ENCODE measurements at regions not wholly inside any gene's neighbourhood (a gene's known extent, or its start where the extent isn't known, plus 50 kb on each side); places are given as distances from the start of the nearest gene placed in this dataset.

DNA sequence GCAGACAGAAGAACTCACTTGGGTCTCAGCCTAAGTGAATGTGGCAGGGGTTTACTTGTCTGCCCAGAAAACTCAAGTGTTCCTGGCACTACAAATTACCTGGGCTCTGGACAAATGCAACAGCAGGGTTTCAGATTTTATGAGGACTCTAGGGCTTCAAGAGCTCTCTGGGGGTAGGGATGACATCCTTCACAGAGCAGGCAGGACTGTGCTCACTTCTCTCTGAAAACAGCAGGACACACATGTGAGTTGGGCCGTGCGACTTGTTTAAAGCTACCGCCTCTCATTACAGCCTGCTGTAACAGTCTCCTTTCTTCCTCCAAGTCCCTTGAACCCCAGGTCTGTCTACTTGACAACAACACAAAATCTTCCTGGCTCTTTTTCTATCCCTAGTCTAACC, 212.6 kb downstream of the EN1 start:
- no peaks in the 10 kb centered on the region for H3K79me2 ChIP-seq (ENCODE audit: low read depth)
- no peak overlapping the region for H2AFZ ChIP-seq (replicated peaks)
- Mint-ChIP-seq H3K4me3 (no peak overlapping the region), H3K27me3 (ENCODE audit: insufficient read depth, low read depth) (peaks cover 9% of the 10 kb centered on the region), H3K36me3 (no peaks in the 10 kb centered on the region), H3K4me1 (peaks cover 22% of the 10 kb centered on the region), H3K9me3 (peaks cover 18% of the 10 kb centered on the region), H3K27ac (no peak overlapping the region)
- H3K9me3 ChIP-seq (ENCODE audit: low read depth) = no peaks in the 10 kb centered on the region
- peaks cover 20% of the 10 kb centered on the region for H3K27me3 ChIP-seq
- no peak overlapping the region for H3K9ac ChIP-seq
- H4K20me1 ChIP-seq (ENCODE audit: low read depth) = no peaks in the 10 kb centered on the region
- no peaks in the 10 kb centered on the region for H3K36me3 ChIP-seq
- H3K4me2 ChIP-seq = no peak overlapping the region
- H3F3A ChIP-seq (ENCODE audit: low read depth) = no peaks in the 10 kb centered on the region
- TF ChIP-seq, protein P1, sequence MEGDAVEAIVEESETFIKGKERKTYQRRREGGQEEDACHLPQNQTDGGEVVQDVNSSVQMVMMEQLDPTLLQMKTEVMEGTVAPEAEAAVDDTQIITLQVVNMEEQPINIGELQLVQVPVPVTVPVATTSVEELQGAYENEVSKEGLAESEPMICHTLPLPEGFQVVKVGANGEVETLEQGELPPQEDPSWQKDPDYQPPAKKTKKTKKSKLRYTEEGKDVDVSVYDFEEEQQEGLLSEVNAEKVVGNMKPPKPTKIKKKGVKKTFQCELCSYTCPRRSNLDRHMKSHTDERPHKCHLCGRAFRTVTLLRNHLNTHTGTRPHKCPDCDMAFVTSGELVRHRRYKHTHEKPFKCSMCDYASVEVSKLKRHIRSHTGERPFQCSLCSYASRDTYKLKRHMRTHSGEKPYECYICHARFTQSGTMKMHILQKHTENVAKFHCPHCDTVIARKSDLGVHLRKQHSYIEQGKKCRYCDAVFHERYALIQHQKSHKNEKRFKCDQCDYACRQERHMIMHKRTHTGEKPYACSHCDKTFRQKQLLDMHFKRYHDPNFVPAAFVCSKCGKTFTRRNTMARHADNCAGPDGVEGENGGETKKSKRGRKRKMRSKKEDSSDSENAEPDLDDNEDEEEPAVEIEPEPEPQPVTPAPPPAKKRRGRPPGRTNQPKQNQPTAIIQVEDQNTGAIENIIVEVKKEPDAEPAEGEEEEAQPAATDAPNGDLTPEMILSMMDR (IDR thresholded peaks at IDR 0.05) = no peak
- TF ChIP-seq EZH2 (IDR thresholded peaks at IDR 0.05) (no peak), EZH2phosphoT487 (IDR thresholded peaks at IDR 0.05) (no peak)
- no peak overlapping the region for H3K27ac ChIP-seq
- H3K4me3 ChIP-seq = no peak overlapping the region
- DNase-seq (ENCODE audit: low spot score) = no peak
- H3K4me1 ChIP-seq = no peaks in the 10 kb centered on the region

GRCh38 chr2:118633371-118634018, 214.0 kb downstream of the EN1 start:
- Mint-ChIP-seq H3K27me3 (ENCODE audit: insufficient read depth, low read depth) (peaks cover 9% of the 10 kb centered on the region), H3K4me3 (peak overlapping the region; percentile 12), H3K36me3 (no peaks in the 10 kb centered on the region), H3K4me1 (peaks cover 22% of the 10 kb centered on the region), H3K27ac (no peak overlapping the region), H3K9me3 (peaks cover 14% of the 10 kb centered on the region)
- H4K20me1 ChIP-seq (ENCODE audit: low read depth) = no peaks in the 10 kb centered on the region
- H3K36me3 ChIP-seq = no peaks in the 10 kb centered on the region
- no peak for DNase-seq (ENCODE audit: low spot score)
- H3K79me2 ChIP-seq (ENCODE audit: low read depth) = no peaks in the 10 kb centered on the region
- H3K27me3 ChIP-seq = peaks cover 15% of the 10 kb centered on the region
- H3K4me1 ChIP-seq = no peaks in the 10 kb centered on the region
- TF ChIP-seq EZH2phosphoT487 (IDR thresholded peaks at IDR 0.05) (no peak), EZH2 (IDR thresholded peaks at IDR 0.05) (no peak)
- TF ChIP-seq, protein P1 (IDR thresholded peaks at IDR 0.05) = no peak
- H3K4me2 ChIP-seq = no peak overlapping the region
- H3K9me3 ChIP-seq (ENCODE audit: low read depth) = no peaks in the 10 kb centered on the region
- H3K27ac ChIP-seq = no peak overlapping the region
- H3K4me3 ChIP-seq = no peak overlapping the region
- H3K9ac ChIP-seq = no peak overlapping the region
- no peak overlapping the region for H2AFZ ChIP-seq (replicated peaks)
- no peaks in the 10 kb centered on the region for H3F3A ChIP-seq (ENCODE audit: low read depth)

DNA sequence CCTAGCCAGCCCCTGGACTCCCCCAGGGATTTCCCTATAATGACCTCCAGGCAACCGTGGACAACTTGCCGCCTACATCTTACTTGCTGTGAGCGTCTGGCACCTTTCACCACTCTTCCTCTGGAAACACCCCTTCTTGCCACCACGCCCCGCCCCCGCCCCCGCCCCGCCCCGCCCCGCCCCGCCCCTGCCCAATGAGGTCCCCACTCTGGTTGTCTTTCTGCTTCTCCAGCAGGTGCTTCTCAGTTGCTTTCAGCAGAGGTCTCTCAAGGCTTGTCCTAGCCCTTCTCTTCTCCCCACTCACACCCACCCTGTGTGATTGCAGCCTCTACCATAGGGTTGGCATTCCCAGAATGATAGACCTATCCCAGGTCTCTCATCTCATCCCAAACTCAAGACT, 214.5 kb downstream of the EN1 start:
- H3K4me3 ChIP-seq = no peak overlapping the region

More for the DNA sequence above, 214.5 kb downstream of the EN1 start:
- no peaks in the 10 kb centered on the region for H3K36me3 Mint-ChIP-seq
- no peak for DNase-seq (ENCODE audit: low spot score)
- H3K27ac ChIP-seq = no peak overlapping the region
- peaks cover 22% of the 10 kb centered on the region for H3K4me1 Mint-ChIP-seq
- no peak overlapping the region for H2AFZ ChIP-seq (replicated peaks)
- H3K4me3 Mint-ChIP-seq = no peak overlapping the region
- no peak overlapping the region for H3K9ac ChIP-seq
- H3K27me3 ChIP-seq = peaks cover 15% of the 10 kb centered on the region
- no peaks in the 10 kb centered on the region for H3K4me1 ChIP-seq
- H3F3A ChIP-seq (ENCODE audit: low read depth) = no peaks in the 10 kb centered on the region
- H3K9me3 Mint-ChIP-seq = peaks cover 14% of the 10 kb centered on the region
- no peaks in the 10 kb centered on the region for H3K9me3 ChIP-seq (ENCODE audit: low read depth)
- TF ChIP-seq, protein P1 (IDR thresholded peaks at IDR 0.05) = no peak
- TF ChIP-seq EZH2phosphoT487 (IDR thresholded peaks at IDR 0.05) (no peak), EZH2 (IDR thresholded peaks at IDR 0.05) (no peak)
- H4K20me1 ChIP-seq (ENCODE audit: low read depth) = no peaks in the 10 kb centered on the region
- H3K27me3 Mint-ChIP-seq (ENCODE audit: insufficient read depth, low read depth) = peaks cover 9% of the 10 kb centered on the region
- H3K79me2 ChIP-seq (ENCODE audit: low read depth) = no peaks in the 10 kb centered on the region
- H3K27ac Mint-ChIP-seq = no peak overlapping the region
- no peaks in the 10 kb centered on the region for H3K36me3 ChIP-seq
- no peak overlapping the region for H3K4me2 ChIP-seq

Measured in neural progenitor cell (in vitro differentiated cells).